BE2C (cell line): ENCODE measurements at regions not wholly inside any gene's neighbourhood (a gene's known extent, or its start where the extent isn't known, plus 50 kb on each side); places are given as distances from the start of the nearest gene placed in this dataset.

Source experiments
- DNase-seq: peaks from one replicate; pipeline ENCODE4 v3.0.0-alpha.2; 2020
- H3K27me3 ChIP-seq: fragments of 250-450 bp; sonication (Bioruptor Pico); 2 replicates; pipeline ENCODE4 v1.5.1; 2020; ENCODE audit warnings: mild to moderate bottlenecking
- H3K36me3 ChIP-seq: fragments of 250-450 bp; sonication (Bioruptor Pico); 2 replicates; pipeline ENCODE4 v1.5.1; 2020; ENCODE audit warnings: mild to moderate bottlenecking
- H3K4me1 ChIP-seq: fragments of 250-450 bp; sonication (Bioruptor Pico); 2 replicates; pipeline ENCODE4 v1.5.1; 2020
- H3K4me3 ChIP-seq: 2 replicates; pipeline ENCODE4 v1.5.1; 2011; ENCODE audit warnings: low read depth, low read length
- H3K9me3 ChIP-seq: fragments of 250-450 bp; sonication (Bioruptor Pico); 2 replicates; pipeline ENCODE4 v1.5.1; 2020
- TF ChIP-seq, protein P1 (sequence below): IDR thresholded peaks from 2 replicates; pipeline ENCODE4 v1.5.1; 2012; ENCODE audit warnings: mild to moderate bottlenecking, low read depth, low read length

DNA sequence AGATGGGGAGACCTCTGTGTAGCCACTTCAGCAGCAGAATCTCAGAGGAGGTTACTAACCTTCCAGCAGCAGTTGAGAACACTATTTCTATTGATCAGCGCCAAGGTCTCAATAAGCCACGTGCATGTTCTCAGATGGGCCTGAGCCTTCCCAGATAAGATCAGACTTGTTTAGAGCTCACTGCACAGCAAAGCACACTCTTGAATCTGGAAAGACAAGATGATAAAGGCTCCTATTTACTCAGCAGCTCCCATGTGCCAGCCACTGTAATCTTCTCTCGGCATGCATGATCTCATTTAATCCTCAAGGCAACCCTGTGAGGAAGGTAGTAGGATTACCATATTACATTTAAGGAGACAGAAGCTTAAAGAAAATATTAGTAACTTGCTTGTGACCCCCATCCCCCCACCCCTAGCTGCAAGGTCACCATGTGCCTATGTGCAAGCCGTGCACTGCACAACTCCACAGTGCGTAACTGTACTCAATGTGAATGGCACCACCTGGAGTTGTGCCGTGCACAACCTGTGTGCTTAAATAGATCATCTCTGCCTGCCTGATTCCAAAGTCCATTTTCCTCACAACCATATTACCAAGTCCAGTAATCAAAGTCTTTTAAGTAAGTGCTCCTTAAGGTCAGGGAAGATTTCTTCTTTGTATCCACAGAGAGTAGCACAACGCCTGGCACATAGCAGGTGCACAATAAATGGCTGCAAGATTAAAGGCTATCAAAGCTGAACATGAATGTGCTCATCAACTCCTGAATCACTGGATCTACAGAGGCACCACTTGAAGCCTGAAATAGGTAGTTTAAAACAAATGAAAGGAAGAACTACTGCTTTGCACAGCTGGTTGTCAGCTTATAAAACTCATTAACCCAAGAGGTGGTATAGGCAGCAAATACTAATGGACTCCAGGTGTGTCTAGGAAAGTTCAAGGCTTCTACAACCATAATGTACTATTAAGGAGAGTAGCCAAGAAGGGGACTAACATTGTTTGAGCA is 293.8 kb downstream of the BUD13 start:
- no peaks in the 10 kb centered on the region for H3K36me3 ChIP-seq
- DNase-seq: no peak
- H3K9me3 ChIP-seq: no peaks in the 10 kb centered on the region
- peaks cover 18% of the 10 kb centered on the region; the same call in 1 of the 2 replicates for H3K4me1 ChIP-seq
- no peak overlapping the region for H3K4me3 ChIP-seq
- TF ChIP-seq, protein P1, sequence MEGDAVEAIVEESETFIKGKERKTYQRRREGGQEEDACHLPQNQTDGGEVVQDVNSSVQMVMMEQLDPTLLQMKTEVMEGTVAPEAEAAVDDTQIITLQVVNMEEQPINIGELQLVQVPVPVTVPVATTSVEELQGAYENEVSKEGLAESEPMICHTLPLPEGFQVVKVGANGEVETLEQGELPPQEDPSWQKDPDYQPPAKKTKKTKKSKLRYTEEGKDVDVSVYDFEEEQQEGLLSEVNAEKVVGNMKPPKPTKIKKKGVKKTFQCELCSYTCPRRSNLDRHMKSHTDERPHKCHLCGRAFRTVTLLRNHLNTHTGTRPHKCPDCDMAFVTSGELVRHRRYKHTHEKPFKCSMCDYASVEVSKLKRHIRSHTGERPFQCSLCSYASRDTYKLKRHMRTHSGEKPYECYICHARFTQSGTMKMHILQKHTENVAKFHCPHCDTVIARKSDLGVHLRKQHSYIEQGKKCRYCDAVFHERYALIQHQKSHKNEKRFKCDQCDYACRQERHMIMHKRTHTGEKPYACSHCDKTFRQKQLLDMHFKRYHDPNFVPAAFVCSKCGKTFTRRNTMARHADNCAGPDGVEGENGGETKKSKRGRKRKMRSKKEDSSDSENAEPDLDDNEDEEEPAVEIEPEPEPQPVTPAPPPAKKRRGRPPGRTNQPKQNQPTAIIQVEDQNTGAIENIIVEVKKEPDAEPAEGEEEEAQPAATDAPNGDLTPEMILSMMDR: no peak
- no peaks in the 10 kb centered on the region for H3K27me3 ChIP-seq

GRCh38 chr11:116478205-116478604 is 294.6 kb downstream of the BUD13 start:
- no peaks in the 10 kb centered on the region for H3K36me3 ChIP-seq

DNA sequence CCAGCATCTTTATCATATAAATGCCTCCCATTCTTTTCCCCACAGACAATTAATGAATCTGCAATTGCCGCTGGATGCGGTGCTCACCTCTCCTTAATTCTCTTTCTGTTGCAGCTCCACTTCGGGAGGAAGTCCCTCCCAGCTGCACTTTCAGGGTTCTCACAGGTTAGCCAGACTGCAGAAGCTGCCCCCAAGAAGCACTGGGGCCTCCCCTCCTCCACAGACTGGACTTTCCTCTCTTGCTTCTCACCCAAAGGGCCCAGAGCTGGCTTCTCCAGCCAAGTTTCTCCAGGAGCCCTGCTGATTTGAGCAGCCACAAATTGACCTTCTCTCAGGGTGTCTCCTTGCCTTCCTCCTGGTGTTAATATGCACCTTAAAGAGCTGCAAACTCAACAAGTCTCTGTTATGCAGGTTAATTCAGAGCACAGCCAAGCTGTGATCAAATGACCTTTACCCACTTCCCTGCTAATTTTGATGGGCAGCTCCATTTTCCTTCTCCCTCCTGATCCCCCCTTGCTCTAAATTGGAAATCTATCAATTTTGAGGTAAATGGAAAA is 298.9 kb downstream of the BUD13 start:
- no peaks in the 10 kb centered on the region for H3K9me3 ChIP-seq
- TF ChIP-seq, protein P1: no peak
- no peaks in the 10 kb centered on the region for H3K27me3 ChIP-seq
- no peak for DNase-seq
- H3K4me1 ChIP-seq: peaks cover 8% of the 10 kb centered on the region; the same call in 1 of the 2 replicates
- no peak overlapping the region for H3K4me3 ChIP-seq
- no peaks in the 10 kb centered on the region for H3K36me3 ChIP-seq

More at GRCh38 chr11:116478205-116478604, 294.6 kb downstream of the BUD13 start:
- no peaks in the 10 kb centered on the region for H3K27me3 ChIP-seq
- peak; percentile 40 for DNase-seq
- H3K4me1 ChIP-seq: peaks cover 18% of the 10 kb centered on the region; the same call in 1 of the 2 replicates
- no peak overlapping the region for H3K4me3 ChIP-seq
- TF ChIP-seq, protein P1: no peak
- H3K9me3 ChIP-seq: no peaks in the 10 kb centered on the region

DNA sequence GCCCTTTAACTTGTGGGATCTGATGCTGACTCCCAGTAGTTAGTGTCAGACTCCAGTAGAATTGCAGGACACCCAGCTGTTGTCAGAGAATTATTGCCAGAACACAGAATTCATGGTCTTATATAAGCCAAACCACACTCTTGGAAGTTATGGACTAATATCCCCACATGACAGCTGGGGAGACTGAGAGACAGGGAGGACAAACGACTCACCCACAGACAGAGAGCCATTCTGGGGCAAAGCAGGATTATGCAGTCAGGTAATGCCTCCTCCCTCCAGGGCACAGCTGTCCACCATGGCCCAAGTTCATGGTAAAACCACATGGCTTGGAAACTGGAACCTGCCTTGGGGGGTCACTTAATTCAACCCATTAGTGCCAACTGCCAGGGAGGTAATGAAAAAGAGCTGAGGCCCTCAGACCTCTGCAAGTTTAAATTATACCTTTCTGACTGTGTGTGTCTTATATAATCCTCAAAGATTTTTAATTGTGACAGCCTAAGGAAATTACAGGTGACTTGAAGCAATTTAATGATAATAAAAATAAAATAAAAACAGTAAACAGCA is 299.5 kb downstream of the BUD13 start:
- Histone ChIP-seq H3K27me3 (no peaks in the 10 kb centered on the region), H3K4me1 (peaks cover 8% of the 10 kb centered on the region), H3K4me3 (no peak overlapping the region), H3K36me3 (no peaks in the 10 kb centered on the region), H3K9me3 (no peaks in the 10 kb centered on the region)
- TF ChIP-seq, protein P1: no peak
- DNase-seq: no peak

DNA sequence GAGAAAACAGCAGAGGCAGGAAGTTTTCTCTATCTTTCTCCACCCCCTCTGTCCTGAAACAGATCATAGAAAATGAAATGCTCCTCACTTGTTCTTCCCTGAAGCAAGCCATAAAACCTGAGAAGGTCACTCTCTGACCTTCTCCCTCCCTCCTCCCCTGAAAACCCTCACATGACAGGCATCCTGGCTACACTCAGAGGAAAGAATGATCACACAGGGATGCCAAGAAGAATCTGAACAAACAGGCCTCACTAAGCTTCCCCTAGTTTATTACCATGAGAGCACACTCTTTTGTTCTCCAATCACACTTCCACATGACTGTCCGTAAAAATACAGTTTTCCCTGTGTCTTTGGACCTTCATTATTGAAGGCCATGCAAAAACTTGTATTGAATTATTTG is 300.1 kb downstream of the BUD13 start:
- Histone ChIP-seq H3K36me3 (no peaks in the 10 kb centered on the region), H3K4me3 (no peak overlapping the region), H3K9me3 (no peaks in the 10 kb centered on the region), H3K4me1 (peaks cover 10% of the 10 kb centered on the region), H3K27me3 (no peaks in the 10 kb centered on the region)
- TF ChIP-seq, protein P1: no peak
- DNase-seq: no peak
